ENCODE measurements at regions not wholly inside any gene's neighbourhood (a gene's known extent, or its start where the extent isn't known, plus 50 kb on each side); places are given as distances from the start of the nearest gene placed in this dataset.

DNA sequence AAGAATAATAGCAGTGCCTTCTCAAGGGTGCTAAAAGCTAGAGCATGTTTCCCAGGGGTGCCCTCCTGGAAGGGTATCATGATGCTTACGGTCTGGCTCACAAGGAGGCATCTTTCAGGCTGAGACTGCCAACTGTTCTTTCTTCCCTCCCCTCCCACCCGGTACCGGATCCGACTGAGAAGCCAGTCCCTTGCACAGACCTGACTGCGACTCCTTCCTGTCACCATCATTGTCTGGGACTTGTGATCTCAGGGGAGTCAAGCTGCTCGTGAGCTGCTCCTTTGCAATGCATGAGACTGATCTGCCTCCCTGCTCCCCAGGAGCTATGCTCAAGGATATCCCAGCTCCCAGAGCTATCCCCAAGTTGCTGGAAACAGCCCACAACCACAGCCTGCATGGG is 170.8 kb downstream of the GADD45G start:
- Histone ChIP-seq H3K79me2 (replicated peaks; ENCODE audit: insufficient read depth, low read length) (no peaks in the 10 kb centered on the region), H3K36me3 (ENCODE audit: insufficient read depth, low read length) (no peaks in the 10 kb centered on the region), H3F3A (ENCODE audit: insufficient read depth, low read length, poor library complexity, severe bottlenecking) (no peaks in the 10 kb centered on the region), H3K27ac (ENCODE audit: low read length) (no peak overlapping the region), H3K27me3 (ENCODE audit: insufficient read depth, low read depth, low read length) (no peaks in the 10 kb centered on the region), H3K4me2 (ENCODE audit: low read length) (no peak overlapping the region), H3K9ac (ENCODE audit: low read length) (no peak overlapping the region), H3K9me3 (ENCODE audit: low read length) (no peaks in the 10 kb centered on the region), H4K20me1 (ENCODE audit: insufficient read depth) (no peaks in the 10 kb centered on the region), H2AFZ (ENCODE audit: low read depth, low read length) (no peak overlapping the region), H3K4me3 (ENCODE audit: low read length) (no peak overlapping the region), H3K9me2 (ENCODE audit: insufficient read depth, low read length) (no peaks in the 10 kb centered on the region)
- TF ChIP-seq MXI1 (conservative IDR thresholded peaks at IDR 0.05; ENCODE audit: poor library complexity, severe bottlenecking) (no peak), EZH2 (IDR thresholded peaks at IDR 0.05; ENCODE audit: borderline replicate concordance, insufficient read depth, low read length, poor library complexity, severe bottlenecking) (no peak), SMC3 (conservative IDR thresholded peaks at IDR 0.05; ENCODE audit: poor library complexity) (no peak), TAF1 (IDR thresholded peaks at IDR 0.05; ENCODE audit: low read depth) (no peak), RAD21 (conservative IDR thresholded peaks at IDR 0.05) (no peak), POLR2AphosphoS5 (IDR thresholded peaks at IDR 0.05) (no peak), REST (IDR thresholded peaks at IDR 0.05; ENCODE audit: borderline replicate concordance) (no peak), EP300 (conservative IDR thresholded peaks at IDR 0.05; ENCODE audit: poor library complexity, severe bottlenecking) (no peak)
- TF ChIP-seq, protein P1, sequence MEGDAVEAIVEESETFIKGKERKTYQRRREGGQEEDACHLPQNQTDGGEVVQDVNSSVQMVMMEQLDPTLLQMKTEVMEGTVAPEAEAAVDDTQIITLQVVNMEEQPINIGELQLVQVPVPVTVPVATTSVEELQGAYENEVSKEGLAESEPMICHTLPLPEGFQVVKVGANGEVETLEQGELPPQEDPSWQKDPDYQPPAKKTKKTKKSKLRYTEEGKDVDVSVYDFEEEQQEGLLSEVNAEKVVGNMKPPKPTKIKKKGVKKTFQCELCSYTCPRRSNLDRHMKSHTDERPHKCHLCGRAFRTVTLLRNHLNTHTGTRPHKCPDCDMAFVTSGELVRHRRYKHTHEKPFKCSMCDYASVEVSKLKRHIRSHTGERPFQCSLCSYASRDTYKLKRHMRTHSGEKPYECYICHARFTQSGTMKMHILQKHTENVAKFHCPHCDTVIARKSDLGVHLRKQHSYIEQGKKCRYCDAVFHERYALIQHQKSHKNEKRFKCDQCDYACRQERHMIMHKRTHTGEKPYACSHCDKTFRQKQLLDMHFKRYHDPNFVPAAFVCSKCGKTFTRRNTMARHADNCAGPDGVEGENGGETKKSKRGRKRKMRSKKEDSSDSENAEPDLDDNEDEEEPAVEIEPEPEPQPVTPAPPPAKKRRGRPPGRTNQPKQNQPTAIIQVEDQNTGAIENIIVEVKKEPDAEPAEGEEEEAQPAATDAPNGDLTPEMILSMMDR (IDR thresholded peaks at IDR 0.05; ENCODE audit: poor library complexity, severe bottlenecking): no peak

DNA sequence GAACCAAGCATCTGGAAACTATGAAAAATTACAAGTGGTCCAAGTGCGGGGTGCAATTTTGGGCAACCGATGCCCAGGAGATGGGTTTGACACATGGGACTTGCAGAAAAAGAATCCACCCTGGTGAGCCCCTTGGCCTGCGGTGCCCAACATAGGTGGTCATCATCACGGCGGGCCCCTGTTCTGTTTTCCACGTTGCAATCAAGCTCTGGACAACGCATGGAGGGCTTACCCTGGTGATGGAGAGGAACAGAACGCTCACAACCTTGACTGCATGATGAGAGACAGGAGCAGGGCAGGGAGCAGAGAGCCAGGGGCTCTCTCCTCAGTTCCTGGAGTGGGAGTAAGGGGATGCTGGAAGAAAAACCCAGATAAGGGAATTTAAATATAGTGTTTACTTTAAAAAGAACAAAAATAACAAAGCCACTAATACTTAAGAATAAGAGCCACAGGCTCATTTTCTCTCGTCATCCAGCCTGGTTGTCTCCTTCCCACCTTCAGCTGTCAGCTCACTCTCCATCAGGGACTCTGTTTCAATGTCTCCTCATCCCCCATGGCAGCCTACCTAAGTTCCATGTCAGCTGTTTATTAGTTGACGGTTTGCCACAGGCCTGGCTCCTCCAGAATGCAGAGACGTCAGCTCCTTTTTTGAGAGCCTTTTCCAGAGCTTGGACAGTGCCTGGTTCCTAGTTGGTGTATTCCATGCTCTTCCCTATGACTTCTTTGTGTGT is 172.1 kb downstream of the GADD45G start:
- no peaks in the 10 kb centered on the region for H3K79me2 ChIP-seq (replicated peaks; ENCODE audit: insufficient read depth, low read length)
- H4K20me1 ChIP-seq (ENCODE audit: insufficient read depth): no peaks in the 10 kb centered on the region
- no peak overlapping the region for H2AFZ ChIP-seq (ENCODE audit: low read depth, low read length)
- no peak overlapping the region for H3K4me2 ChIP-seq (ENCODE audit: low read length)
- H3K4me3 ChIP-seq (ENCODE audit: low read length): no peak overlapping the region
- no peaks in the 10 kb centered on the region for H3K36me3 ChIP-seq (ENCODE audit: insufficient read depth, low read length)
- no peak overlapping the region for H3K27ac ChIP-seq (ENCODE audit: low read length)
- no peaks in the 10 kb centered on the region for H3F3A ChIP-seq (ENCODE audit: insufficient read depth, low read length, poor library complexity, severe bottlenecking)
- H3K9ac ChIP-seq (ENCODE audit: low read length): no peak overlapping the region
- H3K9me2 ChIP-seq (ENCODE audit: insufficient read depth, low read length): no peaks in the 10 kb centered on the region
- H3K9me3 ChIP-seq (ENCODE audit: low read length): no peaks in the 10 kb centered on the region
- no peaks in the 10 kb centered on the region for H3K27me3 ChIP-seq (ENCODE audit: insufficient read depth, low read depth, low read length)
- TF ChIP-seq EP300 (conservative IDR thresholded peaks at IDR 0.05; ENCODE audit: poor library complexity, severe bottlenecking): no peak
- TF ChIP-seq, protein P1 (IDR thresholded peaks at IDR 0.05; ENCODE audit: poor library complexity, severe bottlenecking): no peak
- TF ChIP-seq REST (IDR thresholded peaks at IDR 0.05; ENCODE audit: borderline replicate concordance): no peak
- no peak for TF ChIP-seq RAD21 (conservative IDR thresholded peaks at IDR 0.05)
- TF ChIP-seq POLR2AphosphoS5 (IDR thresholded peaks at IDR 0.05): no peak
- TF ChIP-seq MXI1 (conservative IDR thresholded peaks at IDR 0.05; ENCODE audit: poor library complexity, severe bottlenecking): no peak
- no peak for TF ChIP-seq SMC3 (conservative IDR thresholded peaks at IDR 0.05; ENCODE audit: poor library complexity)
- TF ChIP-seq EZH2 (IDR thresholded peaks at IDR 0.05; ENCODE audit: borderline replicate concordance, insufficient read depth, low read length, poor library complexity, severe bottlenecking): no peak
- no peak for TF ChIP-seq TAF1 (IDR thresholded peaks at IDR 0.05; ENCODE audit: low read depth)
